ENCODE measurements at regions not wholly inside any gene's neighbourhood (a gene's known extent, or its start where the extent isn't known, plus 50 kb on each side); places are given as distances from the start of the nearest gene placed in this dataset.

DNA sequence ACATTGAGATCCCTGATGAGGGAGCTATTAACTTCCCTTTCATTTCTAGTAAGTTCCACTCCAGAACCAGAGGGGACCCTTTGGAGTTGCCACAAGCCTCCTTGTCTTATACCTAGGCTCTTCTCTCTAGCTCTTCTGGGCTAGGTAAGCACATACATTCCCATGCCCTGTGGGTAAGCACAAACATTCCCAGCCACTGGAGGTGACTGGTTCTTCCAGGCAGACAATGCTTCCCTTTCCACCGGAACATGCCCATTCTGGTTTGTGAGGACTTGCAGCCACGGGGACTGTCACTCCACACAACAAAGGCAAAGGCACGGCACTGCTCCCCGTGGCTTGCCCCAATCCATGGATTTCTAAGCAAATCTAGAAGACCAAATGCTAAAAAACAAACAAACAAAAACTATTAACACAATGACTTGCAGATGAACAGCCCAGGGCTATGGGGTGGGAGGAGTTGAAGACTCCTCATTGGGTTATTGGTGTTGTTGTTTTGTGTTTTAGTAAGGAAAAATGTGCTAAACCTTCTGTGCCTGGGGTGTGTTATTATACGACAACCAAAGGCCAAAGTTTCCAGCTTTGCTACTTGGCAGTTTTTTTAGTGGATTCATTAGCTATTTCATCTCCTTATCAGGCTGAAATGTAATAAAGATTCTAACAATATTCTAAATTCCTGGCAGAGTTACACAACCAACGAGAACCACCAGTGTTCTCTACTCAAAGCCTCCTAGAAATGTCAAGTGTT lies 276.2 kb downstream of the SYK start:
- TF ChIP-seq, protein P1, sequence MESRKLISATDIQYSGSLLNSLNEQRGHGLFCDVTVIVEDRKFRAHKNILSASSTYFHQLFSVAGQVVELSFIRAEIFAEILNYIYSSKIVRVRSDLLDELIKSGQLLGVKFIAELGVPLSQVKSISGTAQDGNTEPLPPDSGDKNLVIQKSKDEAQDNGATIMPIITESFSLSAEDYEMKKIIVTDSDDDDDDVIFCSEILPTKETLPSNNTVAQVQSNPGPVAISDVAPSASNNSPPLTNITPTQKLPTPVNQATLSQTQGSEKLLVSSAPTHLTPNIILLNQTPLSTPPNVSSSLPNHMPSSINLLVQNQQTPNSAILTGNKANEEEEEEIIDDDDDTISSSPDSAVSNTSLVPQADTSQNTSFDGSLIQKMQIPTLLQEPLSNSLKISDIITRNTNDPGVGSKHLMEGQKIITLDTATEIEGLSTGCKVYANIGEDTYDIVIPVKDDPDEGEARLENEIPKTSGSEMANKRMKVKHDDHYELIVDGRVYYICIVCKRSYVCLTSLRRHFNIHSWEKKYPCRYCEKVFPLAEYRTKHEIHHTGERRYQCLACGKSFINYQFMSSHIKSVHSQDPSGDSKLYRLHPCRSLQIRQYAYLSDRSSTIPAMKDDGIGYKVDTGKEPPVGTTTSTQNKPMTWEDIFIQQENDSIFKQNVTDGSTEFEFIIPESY (IDR thresholded peaks at IDR 0.05; ENCODE audit: borderline replicate concordance, low read depth) = no peak
- TF ChIP-seq, protein P2, sequence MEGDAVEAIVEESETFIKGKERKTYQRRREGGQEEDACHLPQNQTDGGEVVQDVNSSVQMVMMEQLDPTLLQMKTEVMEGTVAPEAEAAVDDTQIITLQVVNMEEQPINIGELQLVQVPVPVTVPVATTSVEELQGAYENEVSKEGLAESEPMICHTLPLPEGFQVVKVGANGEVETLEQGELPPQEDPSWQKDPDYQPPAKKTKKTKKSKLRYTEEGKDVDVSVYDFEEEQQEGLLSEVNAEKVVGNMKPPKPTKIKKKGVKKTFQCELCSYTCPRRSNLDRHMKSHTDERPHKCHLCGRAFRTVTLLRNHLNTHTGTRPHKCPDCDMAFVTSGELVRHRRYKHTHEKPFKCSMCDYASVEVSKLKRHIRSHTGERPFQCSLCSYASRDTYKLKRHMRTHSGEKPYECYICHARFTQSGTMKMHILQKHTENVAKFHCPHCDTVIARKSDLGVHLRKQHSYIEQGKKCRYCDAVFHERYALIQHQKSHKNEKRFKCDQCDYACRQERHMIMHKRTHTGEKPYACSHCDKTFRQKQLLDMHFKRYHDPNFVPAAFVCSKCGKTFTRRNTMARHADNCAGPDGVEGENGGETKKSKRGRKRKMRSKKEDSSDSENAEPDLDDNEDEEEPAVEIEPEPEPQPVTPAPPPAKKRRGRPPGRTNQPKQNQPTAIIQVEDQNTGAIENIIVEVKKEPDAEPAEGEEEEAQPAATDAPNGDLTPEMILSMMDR (IDR thresholded peaks at IDR 0.05) = no peak
- no peak for TF ChIP-seq NFIC (IDR thresholded peaks at IDR 0.05; ENCODE audit: borderline replicate concordance)
- TF ChIP-seq TEAD4 (IDR thresholded peaks at IDR 0.05; ENCODE audit: borderline replicate concordance, insufficient read depth) = no peak
- no peak for TF ChIP-seq TAF1 (IDR thresholded peaks at IDR 0.05; ENCODE audit: borderline replicate concordance, low read depth, low read length)
- no peak for TF ChIP-seq EZH2phosphoT487 (IDR thresholded peaks at IDR 0.05; ENCODE audit: borderline replicate concordance, low read depth)
- TF ChIP-seq, protein P3, sequence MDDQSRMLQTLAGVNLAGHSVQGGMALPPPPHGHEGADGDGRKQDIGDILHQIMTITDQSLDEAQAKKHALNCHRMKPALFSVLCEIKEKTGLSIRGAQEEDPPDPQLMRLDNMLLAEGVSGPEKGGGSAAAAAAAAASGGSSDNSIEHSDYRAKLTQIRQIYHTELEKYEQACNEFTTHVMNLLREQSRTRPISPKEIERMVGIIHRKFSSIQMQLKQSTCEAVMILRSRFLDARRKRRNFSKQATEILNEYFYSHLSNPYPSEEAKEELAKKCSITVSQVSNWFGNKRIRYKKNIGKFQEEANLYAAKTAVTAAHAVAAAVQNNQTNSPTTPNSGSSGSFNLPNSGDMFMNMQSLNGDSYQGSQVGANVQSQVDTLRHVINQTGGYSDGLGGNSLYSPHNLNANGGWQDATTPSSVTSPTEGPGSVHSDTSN (IDR thresholded peaks at IDR 0.05) = no peak
- no peak for TF ChIP-seq RXRA (IDR thresholded peaks at IDR 0.05; ENCODE audit: borderline replicate concordance, low read depth)
- TF ChIP-seq POLR2AphosphoS5 (IDR thresholded peaks at IDR 0.05; ENCODE audit: low read depth, low read length) = no peak
- no peak for TF ChIP-seq RAD21 (IDR thresholded peaks at IDR 0.05; ENCODE audit: low read length)
- no peak for TF ChIP-seq ELF1 (IDR thresholded peaks at IDR 0.05)
- no peak for TF ChIP-seq TCF12 (IDR thresholded peaks at IDR 0.05)
- no peak for TF ChIP-seq JUND (IDR thresholded peaks at IDR 0.05)
- no peak for TF ChIP-seq MEF2A (IDR thresholded peaks at IDR 0.05; ENCODE audit: borderline replicate concordance, low read depth)
- TF ChIP-seq GATA2 (CRISPR knock-in tag; IDR thresholded peaks at IDR 0.05) = no peak
- TF ChIP-seq, protein P4, sequence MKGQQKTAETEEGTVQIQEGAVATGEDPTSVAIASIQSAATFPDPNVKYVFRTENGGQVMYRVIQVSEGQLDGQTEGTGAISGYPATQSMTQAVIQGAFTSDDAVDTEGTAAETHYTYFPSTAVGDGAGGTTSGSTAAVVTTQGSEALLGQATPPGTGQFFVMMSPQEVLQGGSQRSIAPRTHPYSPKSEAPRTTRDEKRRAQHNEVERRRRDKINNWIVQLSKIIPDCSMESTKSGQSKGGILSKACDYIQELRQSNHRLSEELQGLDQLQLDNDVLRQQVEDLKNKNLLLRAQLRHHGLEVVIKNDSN (IDR thresholded peaks at IDR 0.05; ENCODE audit: borderline replicate concordance, low read depth) = no peak
- TF ChIP-seq, protein P5, sequence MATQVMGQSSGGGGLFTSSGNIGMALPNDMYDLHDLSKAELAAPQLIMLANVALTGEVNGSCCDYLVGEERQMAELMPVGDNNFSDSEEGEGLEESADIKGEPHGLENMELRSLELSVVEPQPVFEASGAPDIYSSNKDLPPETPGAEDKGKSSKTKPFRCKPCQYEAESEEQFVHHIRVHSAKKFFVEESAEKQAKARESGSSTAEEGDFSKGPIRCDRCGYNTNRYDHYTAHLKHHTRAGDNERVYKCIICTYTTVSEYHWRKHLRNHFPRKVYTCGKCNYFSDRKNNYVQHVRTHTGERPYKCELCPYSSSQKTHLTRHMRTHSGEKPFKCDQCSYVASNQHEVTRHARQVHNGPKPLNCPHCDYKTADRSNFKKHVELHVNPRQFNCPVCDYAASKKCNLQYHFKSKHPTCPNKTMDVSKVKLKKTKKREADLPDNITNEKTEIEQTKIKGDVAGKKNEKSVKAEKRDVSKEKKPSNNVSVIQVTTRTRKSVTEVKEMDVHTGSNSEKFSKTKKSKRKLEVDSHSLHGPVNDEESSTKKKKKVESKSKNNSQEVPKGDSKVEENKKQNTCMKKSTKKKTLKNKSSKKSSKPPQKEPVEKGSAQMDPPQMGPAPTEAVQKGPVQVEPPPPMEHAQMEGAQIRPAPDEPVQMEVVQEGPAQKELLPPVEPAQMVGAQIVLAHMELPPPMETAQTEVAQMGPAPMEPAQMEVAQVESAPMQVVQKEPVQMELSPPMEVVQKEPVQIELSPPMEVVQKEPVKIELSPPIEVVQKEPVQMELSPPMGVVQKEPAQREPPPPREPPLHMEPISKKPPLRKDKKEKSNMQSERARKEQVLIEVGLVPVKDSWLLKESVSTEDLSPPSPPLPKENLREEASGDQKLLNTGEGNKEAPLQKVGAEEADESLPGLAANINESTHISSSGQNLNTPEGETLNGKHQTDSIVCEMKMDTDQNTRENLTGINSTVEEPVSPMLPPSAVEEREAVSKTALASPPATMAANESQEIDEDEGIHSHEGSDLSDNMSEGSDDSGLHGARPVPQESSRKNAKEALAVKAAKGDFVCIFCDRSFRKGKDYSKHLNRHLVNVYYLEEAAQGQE (IDR thresholded peaks at IDR 0.05; ENCODE audit: low read depth, low read length) = no peak
- TF ChIP-seq CHD2 (IDR thresholded peaks at IDR 0.05; ENCODE audit: low read length, partially characterized antibody) = no peak
- ChIA-PET CTCF (no interaction called here), POLR2A (no interaction called here)
- no peak overlapping the region for H3K27ac ChIP-seq (ENCODE audit: low read depth in 2 of 2, low read length in 1 of 2)
- H3K9me2 ChIP-seq = no peaks in the 10 kb centered on the region
- no peak overlapping the region for H2AFZ ChIP-seq (ENCODE audit: low read depth)
- no peak overlapping the region for H3K9ac ChIP-seq
- 77% methylated on average over 6 of the region's 6 CpGs for WGBS (ENCODE audit: low lambda C conversion rate)
- no peaks in the 10 kb centered on the region for H4K20me1 ChIP-seq (ENCODE audit: insufficient read depth)
- H3K79me2 ChIP-seq (ENCODE audit: insufficient read depth) = no peaks in the 10 kb centered on the region
- no peaks in the 10 kb centered on the region for H3K36me3 ChIP-seq (replicated peaks in 1 of 2; ENCODE audit: control insufficient read depth in 1 of 2, insufficient read depth in 2 of 2, low read length in 1 of 2)
- H3K4me3 ChIP-seq (ENCODE audit: low read depth in 2 of 2, low read length in 1 of 2) = no peak overlapping the region
- no peak for DNase-seq
- H3K4me2 ChIP-seq = no peak overlapping the region
- H3K9me3 ChIP-seq = no peaks in the 10 kb centered on the region
- H3K4me1 ChIP-seq (ENCODE audit: control insufficient read depth in 1 of 2, insufficient read depth in 2 of 2, low read depth in 1 of 2, low read length in 1 of 2) = no peaks in the 10 kb centered on the region
- no peaks in the 10 kb centered on the region for H3F3A ChIP-seq (replicated peaks; ENCODE audit: insufficient read depth)
- H3K27me3 ChIP-seq (ENCODE audit: insufficient read depth) = no peaks in the 10 kb centered on the region
